GM23248 (cell line): ENCODE measurements at regions not wholly inside any gene's neighbourhood (a gene's known extent, or its start where the extent isn't known, plus 50 kb on each side); places are given as distances from the start of the nearest gene placed in this dataset.

Experiments
- DNase-seq: peaks from one replicate; pipeline ENCODE4 v3.0.0-alpha.2; 2015
- H2AFZ ChIP-seq: fragments of 200-600 bp; sonication (generic); 2 replicates; pipeline ENCODE4 v1.6.1; 2016; ENCODE audit warnings: antibody characterized with exemption
- H3F3A ChIP-seq: fragments of 200-600 bp; sonication (generic); 2 replicates; pipeline ENCODE4 v1.6.1; 2016; ENCODE audit warnings: mild to moderate bottlenecking, antibody characterized with exemption, mixed run types; ENCODE audit not compliant: insufficient read depth
- H3K27ac ChIP-seq: fragments of 200-600 bp; sonication (generic); 2 replicates; pipeline ENCODE4 v1.5.1; 2016; ENCODE audit warnings: mild to moderate bottlenecking
- H3K27me3 ChIP-seq: fragments of 200-600 bp; sonication (generic); replicated peaks from 2 replicates; pipeline ENCODE4 v1.6.1; 2016; ENCODE audit warnings: mild to moderate bottlenecking; ENCODE audit not compliant: insufficient read depth
- H3K36me3 ChIP-seq: fragments of 200-600 bp; sonication (generic); 2 replicates; pipeline ENCODE4 v1.6.1; 2016; ENCODE audit warnings: low read depth, mild to moderate bottlenecking
- H3K4me1 ChIP-seq: fragments of 200-600 bp; sonication (generic); 2 replicates; pipeline ENCODE4 v1.6.1; 2016; ENCODE audit warnings: mild to moderate bottlenecking; ENCODE audit not compliant: insufficient read depth
- H3K4me2 ChIP-seq: fragments of 200-600 bp; sonication (generic); one replicate; pipeline ENCODE4 v1.6.1; 2016; ENCODE audit warnings: mild to moderate bottlenecking; ENCODE audit not compliant: unreplicated experiment
- H3K4me3 ChIP-seq: fragments of 200-600 bp; sonication (generic); 2 replicates; pipeline ENCODE4 v1.5.1; 2016; ENCODE audit warnings: mild to moderate bottlenecking
- H3K79me2 ChIP-seq: fragments of 200-600 bp; sonication (generic); 2 replicates; pipeline ENCODE4 v1.6.1; 2016; ENCODE audit warnings: mild to moderate bottlenecking; ENCODE audit not compliant: insufficient read depth
- H3K9ac ChIP-seq: fragments of 200-600 bp; sonication (generic); 2 replicates; pipeline ENCODE4 v1.6.1; 2016; ENCODE audit warnings: mild to moderate bottlenecking
- H3K9me2 ChIP-seq: fragments of 200-600 bp; sonication (generic); 2 replicates; pipeline ENCODE4 v1.6.1; 2016; ENCODE audit warnings: mixed run types, mild to moderate bottlenecking, moderate library complexity; ENCODE audit not compliant: insufficient read depth
- H3K9me3 ChIP-seq: fragments of 200-600 bp; sonication (generic); one replicate; pipeline ENCODE4 v1.6.1; 2017; ENCODE audit warnings: low read depth
- H4K20me1 ChIP-seq: fragments of 200-600 bp; sonication (generic); 2 replicates; pipeline ENCODE4 v1.6.0; 2016; ENCODE audit not compliant: insufficient read depth
- EZH2 ChIP-seq: fragments of 200-600 bp; sonication (generic); IDR thresholded peaks from 2 replicates; pipeline ENCODE4 v1.6.1; 2018; ENCODE audit warnings: antibody characterized with exemption, mild to moderate bottlenecking; ENCODE audit not compliant: insufficient read depth, poor library complexity, severe bottlenecking
- EZH2phosphoT487 ChIP-seq: fragments of 200-600 bp; sonication (generic); IDR thresholded peaks from 2 replicates; pipeline ENCODE4 v1.6.1; 2018; ENCODE audit warnings: antibody characterized with exemption, moderate library complexity, mild to moderate bottlenecking, low read depth; ENCODE audit not compliant: insufficient read depth
- WGBS, 2 experiments: methylation state at CpG; one replicate each; pipeline ENCODE4 v1.1.6; 2015 to 2017; ENCODE audit warnings: low lambda C conversion rate in 2 of 2, low coverage in 1 of 2; ENCODE audit errors: missing lambda C conversion rate in 2 of 2; 5-methylcytosine and 5-hydroxymethylcytosine counted together
- in situ Hi-C: fragments of 300-500 bp; cut with MboI; formaldehyde crosslinking; loops from 2 replicates; pipeline ENCODE4 v1.15.0; 2020

- no peak overlapping the region for H3K27ac ChIP-seq
- no peaks in the 10 kb centered on the region for H4K20me1 ChIP-seq
- H3K9me3 ChIP-seq: no peaks in the 10 kb centered on the region
- no peaks in the 10 kb centered on the region for H3K36me3 ChIP-seq
- H3K9me2 ChIP-seq: no peaks in the 10 kb centered on the region
- no peaks in the 10 kb centered on the region for H3F3A ChIP-seq
- no peak overlapping the region for H3K4me2 ChIP-seq
- H3K4me3 ChIP-seq: no peak overlapping the region
- 17 to 18% methylated on average over 6 of the region's 6 CpGs for WGBS, 2 experiments
- H3K4me1 ChIP-seq: no peaks in the 10 kb centered on the region
- no peak overlapping the region for H3K9ac ChIP-seq
- DNase-seq: no peak
- in situ Hi-C loops: no loop called here
- H3K27me3 ChIP-seq: no peaks in the 10 kb centered on the region
- no peak for TF ChIP-seq EZH2
- no peak for TF ChIP-seq EZH2phosphoT487
- H2AFZ ChIP-seq: no peak overlapping the region
- no peaks in the 10 kb centered on the region for H3K79me2 ChIP-seq
Measured at GRCh38 chr4:188551156-188551555, 411.9 kb downstream of the TRIML1 start.

DNA sequence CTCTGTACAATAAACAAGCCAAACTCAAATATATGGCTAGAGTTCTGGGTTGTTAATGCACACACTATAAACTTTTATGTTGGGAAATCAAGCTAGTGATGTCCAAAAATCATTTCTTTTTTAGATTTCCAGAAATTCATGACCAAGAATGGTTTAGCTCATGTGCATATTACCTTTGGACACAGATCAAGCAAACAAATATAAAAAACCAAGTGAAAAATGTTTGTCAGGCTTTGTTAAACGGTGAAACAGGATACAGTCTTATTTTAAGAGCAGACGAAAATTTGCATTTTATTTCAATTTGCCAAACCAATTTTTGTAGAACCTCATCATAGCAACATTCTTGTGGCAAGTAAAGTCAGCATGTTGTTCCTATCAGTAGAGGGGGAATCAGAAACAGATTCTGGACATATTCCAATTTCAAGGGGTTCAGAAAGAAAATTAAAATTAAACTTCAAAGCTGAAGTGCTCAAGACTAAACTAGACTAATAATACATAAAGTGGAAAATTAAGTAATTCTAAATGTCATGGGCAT is 413.6 kb downstream of the TRIML1 start:
- WGBS, 2 experiments: 0% methylated on average over 2 of the region's 2 CpGs
- in situ Hi-C loops: no loop called here
- no peak overlapping the region for H3K4me3 ChIP-seq

DNA sequence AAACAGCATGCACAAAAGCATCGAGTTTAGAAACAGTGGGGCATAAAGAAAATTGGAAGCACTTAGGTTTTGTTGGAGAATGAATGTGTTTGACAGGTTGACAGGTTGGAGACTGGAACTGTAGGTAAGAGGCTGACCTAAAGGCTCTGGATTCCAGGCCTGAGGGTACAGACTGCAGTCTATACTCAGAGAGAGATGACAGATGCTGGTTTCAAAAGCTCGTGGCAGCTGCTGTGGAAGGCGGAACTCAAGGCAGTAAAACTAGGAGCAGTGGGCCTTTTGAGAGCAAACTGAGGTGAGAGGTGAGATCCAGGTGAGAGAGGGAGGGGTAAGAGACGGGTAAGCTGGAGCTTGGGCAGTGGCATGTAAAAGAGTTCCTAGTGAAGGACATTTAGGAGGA is 415.2 kb downstream of the TRIML1 start:
- WGBS, 2 experiments: 16 to 19% methylated on average over 4 of the region's 4 CpGs
- Histone ChIP-seq H3K79me2 (no peaks in the 10 kb centered on the region), H3K9me2 (no peaks in the 10 kb centered on the region), H3K9ac (no peak overlapping the region), H3K4me2 (no peak overlapping the region), H3F3A (no peaks in the 10 kb centered on the region), H3K9me3 (no peaks in the 10 kb centered on the region), H3K27ac (no peak overlapping the region), H3K27me3 (no peaks in the 10 kb centered on the region), H4K20me1 (no peaks in the 10 kb centered on the region), H3K4me3 (no peak overlapping the region), H2AFZ (no peak overlapping the region), H3K36me3 (no peaks in the 10 kb centered on the region), H3K4me1 (no peaks in the 10 kb centered on the region)
- TF ChIP-seq EZH2phosphoT487 (no peak), EZH2 (no peak)
- in situ Hi-C loops: no loop called here
- no peak for DNase-seq

More for the DNA sequence above, 413.6 kb downstream of the TRIML1 start:
- Histone ChIP-seq H3K9me2 (no peaks in the 10 kb centered on the region), H3K27ac (no peak overlapping the region), H3K36me3 (no peaks in the 10 kb centered on the region), H3K79me2 (no peaks in the 10 kb centered on the region), H2AFZ (no peak overlapping the region), H3K27me3 (no peaks in the 10 kb centered on the region), H3K4me2 (no peak overlapping the region), H4K20me1 (no peaks in the 10 kb centered on the region), H3K4me1 (no peaks in the 10 kb centered on the region), H3K9ac (no peak overlapping the region), H3K9me3 (no peaks in the 10 kb centered on the region), H3F3A (no peaks in the 10 kb centered on the region)
- no peak for DNase-seq
- TF ChIP-seq EZH2: no peak
- no peak for TF ChIP-seq EZH2phosphoT487

DNA sequence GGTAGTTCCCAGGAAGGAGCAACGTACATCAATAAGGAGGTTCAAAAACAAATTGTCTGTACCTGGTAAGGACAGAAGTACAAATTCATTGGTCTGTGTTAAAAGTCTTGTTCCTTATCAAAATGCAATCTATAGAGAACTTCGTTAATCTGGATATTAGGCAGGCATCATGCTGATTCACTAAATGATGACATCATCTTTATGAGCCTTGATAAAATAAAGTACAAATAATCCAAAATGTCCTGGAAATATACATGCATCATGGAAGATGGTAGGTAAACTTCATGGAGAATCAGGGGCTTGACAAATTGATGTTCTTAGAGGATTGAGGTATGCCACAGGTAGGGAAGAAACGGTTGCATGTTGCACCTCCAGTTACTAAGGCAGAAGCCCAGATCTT is 433.9 kb downstream of the TRIML1 start:
- H3K36me3 ChIP-seq: no peaks in the 10 kb centered on the region
- H4K20me1 ChIP-seq: no peaks in the 10 kb centered on the region
- no peak overlapping the region for H2AFZ ChIP-seq
- H3K4me2 ChIP-seq: no peak overlapping the region
- in situ Hi-C loops: no loop called here
- no peak for TF ChIP-seq EZH2phosphoT487
- no peak for TF ChIP-seq EZH2
- no peak overlapping the region for H3K4me3 ChIP-seq
- H3K9ac ChIP-seq: no peak overlapping the region
- no peaks in the 10 kb centered on the region for H3F3A ChIP-seq
- no peaks in the 10 kb centered on the region for H3K9me2 ChIP-seq
- 16 to 18% methylated on average over 3 of the region's 3 CpGs for WGBS, 2 experiments
- H3K79me2 ChIP-seq: no peaks in the 10 kb centered on the region
- no peak for DNase-seq
- H3K4me1 ChIP-seq: no peaks in the 10 kb centered on the region
- H3K27ac ChIP-seq: no peak overlapping the region
- H3K9me3 ChIP-seq: no peaks in the 10 kb centered on the region
- no peaks in the 10 kb centered on the region for H3K27me3 ChIP-seq

GRCh38 chr4:188578657-188579056 is 439.4 kb downstream of the TRIML1 start:
- Histone ChIP-seq H3K36me3 (no peaks in the 10 kb centered on the region), H3K9me2 (no peaks in the 10 kb centered on the region), H3K4me3 (no peak overlapping the region), H3K4me2 (no peak overlapping the region), H3K9ac (no peak overlapping the region), H2AFZ (no peak overlapping the region), H4K20me1 (no peaks in the 10 kb centered on the region), H3K4me1 (no peaks in the 10 kb centered on the region), H3K27ac (no peak overlapping the region), H3F3A (no peaks in the 10 kb centered on the region), H3K79me2 (no peaks in the 10 kb centered on the region), H3K27me3 (no peaks in the 10 kb centered on the region), H3K9me3 (no peaks in the 10 kb centered on the region)
- TF ChIP-seq EZH2phosphoT487 (no peak), EZH2 (no peak)
- no peak for DNase-seq
- WGBS, 2 experiments: 6 to 9% methylated on average over 1 of the region's 1 CpG
- in situ Hi-C loops: no loop called here
